BJ (cell line): ENCODE measurements at regions not wholly inside any gene's neighbourhood (a gene's known extent, or its start where the extent isn't known, plus 50 kb on each side); places are given as distances from the start of the nearest gene placed in this dataset.

Source experiments
- CTCF ChIA-PET: fragments of 350-600 bp; formaldehyde crosslinking; extraction: SDS; loops from one replicate; lab custom pipeline; 2021; ENCODE audit warnings: antibody characterized with exemption, inconsistent platforms; lab: Yijun Ruan, JAX
- POLR2A ChIA-PET: fragments of 300-600 bp; sonication (Branson Sonifier 250); formaldehyde crosslinking; extraction: SDS; loops from one replicate; lab custom pipeline; 2021; ENCODE audit warnings: antibody characterized with exemption; lab: Charles Lee
- DNase-seq: peaks from one replicate; pipeline ENCODE4 v3.0.0-alpha.2; 2011; ENCODE audit warnings: low read depth
- H3K27me3 ChIP-seq: 2 replicates; pipeline ENCODE4 v1.6.0; 2011; ENCODE audit warnings: low read length; ENCODE audit not compliant: control insufficient read depth, insufficient read depth
- H3K36me3 ChIP-seq: 2 replicates; pipeline ENCODE4 v1.5.1; 2011; ENCODE audit warnings: low read length; ENCODE audit not compliant: control insufficient read depth, insufficient read depth
- H3K4me3 ChIP-seq: 2 replicates; pipeline ENCODE4 v1.5.1; 2011; ENCODE audit warnings: low read depth, mild to moderate bottlenecking, control low read depth, low read length
- TF ChIP-seq, protein P1 (sequence below): IDR thresholded peaks from 2 replicates; pipeline ENCODE4 v1.5.1; 2011; ENCODE audit warnings: low read depth, mild to moderate bottlenecking, control low read depth, inconsistent platforms, low read length, moderate library complexity; ENCODE audit not compliant: insufficient read depth

DNA sequence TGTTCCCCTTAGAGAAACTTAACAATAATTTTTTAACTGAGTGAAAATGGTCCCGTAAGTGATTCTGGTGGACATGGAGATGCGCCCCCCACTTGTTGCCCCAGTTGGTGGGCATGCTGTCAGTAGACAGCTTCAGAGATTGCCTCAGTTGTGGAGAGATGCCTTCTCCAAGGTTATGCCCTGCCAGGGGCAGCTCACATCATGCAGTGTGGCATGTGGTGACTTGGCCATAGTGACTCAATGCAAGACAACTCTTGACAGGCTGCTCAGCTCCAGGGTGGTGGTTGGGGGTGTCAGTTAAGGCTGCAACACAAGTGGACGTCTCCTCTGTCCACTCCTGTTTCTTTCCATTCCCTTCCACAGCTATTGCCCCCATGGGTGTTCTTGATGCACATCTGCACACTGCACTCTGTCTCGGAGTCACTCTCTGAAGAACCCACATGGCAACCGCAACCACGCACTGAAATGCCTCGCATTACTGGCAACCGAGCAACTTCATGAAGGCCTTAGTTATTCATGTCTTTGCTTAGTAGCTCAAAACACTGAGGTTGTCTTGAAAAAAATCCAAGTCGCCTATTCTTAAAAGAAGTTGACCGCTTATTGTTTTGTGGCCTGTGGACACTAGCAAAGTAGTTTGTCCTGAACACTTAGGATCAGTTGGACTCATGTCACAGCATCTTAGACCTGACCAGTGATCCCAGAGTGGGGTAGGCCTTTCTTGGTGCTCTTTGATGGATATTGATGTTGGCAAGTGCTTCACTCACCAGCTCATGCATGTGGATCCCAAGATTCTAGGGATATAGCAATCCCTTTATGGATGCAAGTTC lies 54.8 kb upstream of the USP1 start:
- no peak overlapping the region for H3K4me3 ChIP-seq
- POLR2A ChIA-PET = no interaction called here
- TF ChIP-seq, protein P1, sequence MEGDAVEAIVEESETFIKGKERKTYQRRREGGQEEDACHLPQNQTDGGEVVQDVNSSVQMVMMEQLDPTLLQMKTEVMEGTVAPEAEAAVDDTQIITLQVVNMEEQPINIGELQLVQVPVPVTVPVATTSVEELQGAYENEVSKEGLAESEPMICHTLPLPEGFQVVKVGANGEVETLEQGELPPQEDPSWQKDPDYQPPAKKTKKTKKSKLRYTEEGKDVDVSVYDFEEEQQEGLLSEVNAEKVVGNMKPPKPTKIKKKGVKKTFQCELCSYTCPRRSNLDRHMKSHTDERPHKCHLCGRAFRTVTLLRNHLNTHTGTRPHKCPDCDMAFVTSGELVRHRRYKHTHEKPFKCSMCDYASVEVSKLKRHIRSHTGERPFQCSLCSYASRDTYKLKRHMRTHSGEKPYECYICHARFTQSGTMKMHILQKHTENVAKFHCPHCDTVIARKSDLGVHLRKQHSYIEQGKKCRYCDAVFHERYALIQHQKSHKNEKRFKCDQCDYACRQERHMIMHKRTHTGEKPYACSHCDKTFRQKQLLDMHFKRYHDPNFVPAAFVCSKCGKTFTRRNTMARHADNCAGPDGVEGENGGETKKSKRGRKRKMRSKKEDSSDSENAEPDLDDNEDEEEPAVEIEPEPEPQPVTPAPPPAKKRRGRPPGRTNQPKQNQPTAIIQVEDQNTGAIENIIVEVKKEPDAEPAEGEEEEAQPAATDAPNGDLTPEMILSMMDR = no peak
- no peak for DNase-seq
- H3K27me3 ChIP-seq = no peaks in the 10 kb centered on the region
- no peaks in the 10 kb centered on the region for H3K36me3 ChIP-seq
- CTCF ChIA-PET = interaction anchor here (0.8 kb wide), 1 partner anchor 9 kb away, joined by 3 read pairs; no protein-coding TSS in a partner anchor

DNA sequence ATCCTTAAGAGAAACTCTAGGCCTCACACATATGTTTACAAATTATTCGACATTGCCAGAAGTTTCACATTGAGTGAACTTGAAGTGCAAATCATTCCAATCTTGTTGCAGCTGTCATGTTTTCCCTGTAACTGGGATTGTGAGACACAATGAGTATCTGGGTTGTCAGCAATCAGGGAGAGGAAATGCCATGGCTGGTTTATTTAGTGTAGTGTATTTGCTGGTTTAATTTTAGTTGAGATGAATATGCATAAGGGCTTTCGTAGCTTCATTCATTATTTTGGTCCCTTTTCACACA lies 54.2 kb upstream of the USP1 start:
- no peak overlapping the region for H3K4me3 ChIP-seq
- TF ChIP-seq, protein P1 = no peak
- no peaks in the 10 kb centered on the region for H3K27me3 ChIP-seq
- CTCF ChIA-PET = no interaction called here
- no peaks in the 10 kb centered on the region for H3K36me3 ChIP-seq
- no peak for DNase-seq
- POLR2A ChIA-PET = no interaction called here

GRCh38 chr1:62384276-62385005 lies 52.4 kb upstream of the USP1 start:
- H3K27me3 ChIP-seq = peaks cover 2% of the 10 kb centered on the region; the same call in 1 of the 2 replicates
- no peaks in the 10 kb centered on the region for H3K36me3 ChIP-seq
- ChIA-PET POLR2A (no interaction called here), CTCF (interaction anchor here (2.3 kb wide), 1 partner anchor 209 kb away, joined by 6 read pairs; no protein-coding TSS in a partner anchor)
- TF ChIP-seq, protein P1 = no peak
- DNase-seq = peak; percentile 85
- no peak overlapping the region for H3K4me3 ChIP-seq

- peaks cover 2% of the 10 kb centered on the region; the same call in 1 of the 2 replicates for H3K27me3 ChIP-seq
- ChIA-PET POLR2A (no interaction called here), CTCF (interaction anchor here (1.1 to 2.3 kb wide), 2 partner anchors 9 to 210 kb away, joined by 3 to 6 read pairs; no protein-coding TSS in a partner anchor)
- no peak overlapping the region for H3K4me3 ChIP-seq
- no peak for DNase-seq
- TF ChIP-seq, protein P1 = no peak
- H3K36me3 ChIP-seq = no peaks in the 10 kb centered on the region
Measured at GRCh38 chr1:62385923-62386322, 50.9 kb upstream of the USP1 start.
